ENCODE measurements at regions not wholly inside any gene's neighbourhood (a gene's known extent, or its start where the extent isn't known, plus 50 kb on each side); places are given as distances from the start of the nearest gene placed in this dataset.

- no peaks in the 10 kb centered on the region for H3K27me3 ChIP-seq (ENCODE audit: control insufficient read depth, insufficient read depth, low read length)
- no peaks in the 10 kb centered on the region for H3K4me1 ChIP-seq
- H3K36me3 ChIP-seq (ENCODE audit: control insufficient read depth, insufficient read depth, low read length): no peaks in the 10 kb centered on the region
- no peak for TF ChIP-seq CTCF (IDR thresholded peaks at IDR 0.05)
- H3K9ac ChIP-seq: no peak overlapping the region
- H3K4me3 ChIP-seq (ENCODE audit: low read depth, low read length): no peak overlapping the region
- no peak overlapping the region for H2AFZ ChIP-seq
- H3K4me2 ChIP-seq (ENCODE audit: low read length): no peak overlapping the region
- no peaks in the 10 kb centered on the region for H3K9me3 ChIP-seq (ENCODE audit: control insufficient read depth, low read length)
- H3K79me2 ChIP-seq: no peaks in the 10 kb centered on the region
- no peak overlapping the region for H3K27ac ChIP-seq
These were observed 306.5 kb downstream of the RPLP1 start for GRCh38 chr15:69758810-69759790.

GRCh38 chr15:69760258-69760845 lies 307.7 kb downstream of the RPLP1 start:
- Histone ChIP-seq H2AFZ (no peak overlapping the region), H3K4me1 (no peaks in the 10 kb centered on the region), H3K27ac (no peak overlapping the region), H3K79me2 (no peaks in the 10 kb centered on the region), H3K36me3 (ENCODE audit: control insufficient read depth, insufficient read depth, low read length) (no peaks in the 10 kb centered on the region), H3K4me3 (ENCODE audit: low read depth, low read length) (no peak overlapping the region), H3K4me2 (ENCODE audit: low read length) (no peak overlapping the region), H3K9me3 (ENCODE audit: control insufficient read depth, low read length) (no peaks in the 10 kb centered on the region), H3K27me3 (ENCODE audit: control insufficient read depth, insufficient read depth, low read length) (no peaks in the 10 kb centered on the region), H3K9ac (no peak overlapping the region)
- no peak for TF ChIP-seq CTCF (IDR thresholded peaks at IDR 0.05)

GRCh38 chr15:69760890-69761568 lies 308.4 kb downstream of the RPLP1 start:
- H3K4me2 ChIP-seq (ENCODE audit: low read length): no peak overlapping the region
- no peak overlapping the region for H3K4me3 ChIP-seq (ENCODE audit: low read depth, low read length)
- H3K27ac ChIP-seq: no peak overlapping the region
- no peak overlapping the region for H3K9ac ChIP-seq
- no peaks in the 10 kb centered on the region for H3K36me3 ChIP-seq (ENCODE audit: control insufficient read depth, insufficient read depth, low read length)
- H2AFZ ChIP-seq: no peak overlapping the region
- H3K27me3 ChIP-seq (ENCODE audit: control insufficient read depth, insufficient read depth, low read length): no peaks in the 10 kb centered on the region
- TF ChIP-seq CTCF (IDR thresholded peaks at IDR 0.05): no peak
- H3K4me1 ChIP-seq: no peaks in the 10 kb centered on the region
- no peaks in the 10 kb centered on the region for H3K79me2 ChIP-seq
- no peaks in the 10 kb centered on the region for H3K9me3 ChIP-seq (ENCODE audit: control insufficient read depth, low read length)

GRCh38 chr15:69762373-69763148 lies 309.9 kb downstream of the RPLP1 start:
- H3K27me3 ChIP-seq (ENCODE audit: control insufficient read depth, insufficient read depth, low read length): no peaks in the 10 kb centered on the region
- no peak overlapping the region for H3K27ac ChIP-seq
- H3K4me3 ChIP-seq (ENCODE audit: low read depth, low read length): no peak overlapping the region
- no peaks in the 10 kb centered on the region for H3K36me3 ChIP-seq (ENCODE audit: control insufficient read depth, insufficient read depth, low read length)
- H3K4me1 ChIP-seq: no peaks in the 10 kb centered on the region
- H3K79me2 ChIP-seq: no peaks in the 10 kb centered on the region
- no peak overlapping the region for H2AFZ ChIP-seq
- H3K4me2 ChIP-seq (ENCODE audit: low read length): no peak overlapping the region
- H3K9ac ChIP-seq: no peak overlapping the region
- no peaks in the 10 kb centered on the region for H3K9me3 ChIP-seq (ENCODE audit: control insufficient read depth, low read length)
- TF ChIP-seq CTCF (IDR thresholded peaks at IDR 0.05): no peak
